Embryonic facial prominence (tissue), 1 donor: ENCODE measurements at regions not wholly inside any gene's neighbourhood (a gene's known extent, or its start where the extent isn't known, plus 50 kb on each side); places are given as distances from the start of the nearest gene placed in this dataset.

Experiments used
- DNase-seq: peaks from one replicate; pipeline ENCODE4 v3.0.0-alpha.2; 2016; ENCODE audit errors: extremely low spot score

DNA sequence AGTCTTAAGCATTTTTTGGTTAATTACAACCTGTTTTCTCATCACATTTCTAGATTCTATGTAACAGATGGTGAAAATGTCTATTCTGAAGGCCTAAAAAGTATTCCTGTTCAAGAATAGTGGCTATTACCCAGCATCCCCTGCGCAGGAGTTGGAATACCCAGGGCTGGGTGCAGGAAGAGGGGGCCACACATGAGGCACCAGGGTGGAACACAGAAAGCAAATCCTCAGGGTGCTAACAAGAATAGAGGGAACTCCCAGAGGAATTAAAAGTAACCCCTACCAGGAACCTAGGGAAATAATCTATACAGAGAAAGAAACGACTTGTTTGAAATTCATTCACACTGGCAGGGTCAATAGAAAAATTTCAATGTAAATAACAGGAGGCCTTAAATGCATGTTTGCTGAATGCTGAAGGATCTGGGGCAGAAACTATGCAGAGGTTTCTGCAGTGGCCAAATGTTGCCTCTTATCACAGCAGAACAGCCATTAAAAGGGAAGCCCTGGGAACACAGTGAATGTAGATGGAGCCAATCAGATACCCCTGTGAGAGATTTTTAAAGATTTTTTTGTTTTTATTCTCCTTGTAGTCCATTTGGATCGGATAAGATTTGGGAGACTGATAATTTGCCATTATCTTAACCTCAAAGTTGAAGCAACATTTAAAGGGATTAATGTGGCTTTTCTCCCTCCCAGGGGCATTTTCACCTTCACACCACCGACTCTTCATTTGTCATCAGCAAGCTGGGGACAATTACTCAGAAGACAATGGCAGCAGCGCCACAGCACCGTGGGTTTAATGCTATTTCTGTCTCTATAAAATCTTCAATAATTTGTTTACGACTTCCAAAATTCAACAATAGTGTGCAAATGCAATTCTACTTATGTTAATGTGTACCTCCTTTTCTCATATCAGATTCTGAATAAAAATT, 196.0 kb upstream of the PSMD7 start:
- no peak for DNase-seq

DNA sequence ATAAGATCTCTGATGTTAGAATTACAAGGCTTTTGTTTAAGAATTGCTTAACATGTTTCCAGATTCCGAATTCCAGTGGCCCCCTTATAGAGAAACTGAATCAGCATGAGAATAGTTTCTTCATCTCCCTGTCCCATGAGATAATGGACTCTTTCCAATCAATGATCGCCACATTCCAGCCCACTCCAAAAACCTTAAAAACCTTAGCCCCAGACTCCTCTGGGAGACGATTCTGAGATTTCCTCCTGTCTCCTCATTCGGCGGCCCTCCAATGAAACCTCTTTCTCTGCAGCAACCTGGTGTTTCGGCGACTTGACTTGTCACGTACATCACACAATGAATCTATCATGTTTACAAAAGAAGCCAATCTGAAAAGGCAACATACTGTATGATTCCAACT, 197.1 kb upstream of the PSMD7 start:
- DNase-seq: no peak

DNA sequence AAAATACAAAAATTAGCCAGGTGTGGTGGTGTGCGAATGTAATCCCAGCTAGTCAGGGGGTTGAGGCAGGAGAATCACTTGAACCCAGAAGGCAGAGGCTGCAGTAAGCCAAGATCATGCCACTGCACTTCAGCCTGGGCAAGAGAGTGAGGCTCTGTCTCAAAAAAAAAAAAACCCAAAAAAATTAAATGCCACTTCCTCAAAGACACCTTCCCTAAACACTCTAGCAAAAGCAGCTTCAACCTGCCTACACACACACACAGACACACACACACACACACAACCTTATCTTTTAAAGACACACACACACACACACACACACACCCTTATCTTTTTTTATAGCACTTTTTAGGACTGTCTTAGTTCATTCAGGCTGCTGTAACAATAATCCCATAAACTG, 201.7 kb upstream of the PSMD7 start:
- no peak for DNase-seq

DNA sequence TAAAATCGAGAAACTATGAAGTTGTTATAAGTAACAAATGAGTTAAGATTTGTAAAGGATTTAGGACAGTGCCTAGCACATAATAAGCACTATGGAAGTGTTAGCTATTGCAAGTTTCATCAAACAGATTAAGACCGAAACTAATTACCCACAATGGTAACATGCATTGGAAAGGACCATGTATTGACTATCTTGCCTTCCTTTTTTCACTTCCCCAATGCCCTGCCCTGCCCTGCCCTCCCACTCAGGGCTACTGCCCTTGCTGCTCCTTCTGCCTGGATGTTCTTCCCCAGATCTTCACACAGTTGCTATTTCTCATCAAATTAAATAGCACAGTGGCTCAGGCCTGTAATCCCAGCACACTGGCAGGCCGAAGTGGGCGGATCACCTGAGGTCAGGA, 202.1 kb upstream of the PSMD7 start:
- DNase-seq: no peak

- DNase-seq: no peak
Measured at GRCh38 chr16:74092336-74092735, 204.3 kb upstream of the PSMD7 start.

DNA sequence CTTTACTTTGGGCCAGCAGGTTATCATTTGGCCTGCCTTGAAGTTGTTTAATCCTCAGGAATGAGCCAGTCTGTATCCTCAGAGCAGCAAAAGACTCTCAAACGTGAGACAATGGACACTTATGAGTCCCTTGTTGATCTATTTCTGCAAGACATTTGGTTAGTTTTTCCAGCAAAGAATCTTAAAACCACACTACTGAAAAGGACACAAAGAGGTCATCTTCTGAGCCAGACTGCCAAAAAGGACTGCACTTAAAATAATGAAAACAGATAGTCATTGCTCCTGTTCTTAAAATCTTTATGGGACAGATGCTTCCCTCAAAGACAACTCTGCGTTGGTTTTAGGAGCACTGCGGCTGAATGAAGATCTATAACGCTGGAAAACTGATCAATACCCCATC, 205.7 kb upstream of the PSMD7 start:
- no peak for DNase-seq

- no peak for DNase-seq
Measured at GRCh38 chr16:74083541-74083940, 213.1 kb upstream of the PSMD7 start.

DNA sequence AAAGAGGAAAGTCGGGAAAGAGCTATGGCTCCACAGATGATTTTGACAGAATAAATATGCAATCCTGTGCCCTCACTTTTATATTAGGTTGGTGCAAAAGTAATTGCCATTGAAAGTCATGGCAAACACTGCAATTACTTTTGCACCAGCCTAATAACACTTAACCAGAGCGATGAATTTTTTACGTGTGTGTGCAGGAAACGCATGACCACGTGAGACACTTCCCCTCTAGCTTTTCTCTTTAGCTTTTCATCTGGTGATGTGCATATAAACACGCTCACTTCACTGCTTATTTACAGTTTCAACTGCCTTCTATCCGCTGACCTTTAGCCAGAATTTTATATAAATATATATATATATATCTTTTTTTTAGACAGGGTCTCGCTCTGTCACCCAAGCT, 216.3 kb upstream of the PSMD7 start:
- no peak for DNase-seq

DNA sequence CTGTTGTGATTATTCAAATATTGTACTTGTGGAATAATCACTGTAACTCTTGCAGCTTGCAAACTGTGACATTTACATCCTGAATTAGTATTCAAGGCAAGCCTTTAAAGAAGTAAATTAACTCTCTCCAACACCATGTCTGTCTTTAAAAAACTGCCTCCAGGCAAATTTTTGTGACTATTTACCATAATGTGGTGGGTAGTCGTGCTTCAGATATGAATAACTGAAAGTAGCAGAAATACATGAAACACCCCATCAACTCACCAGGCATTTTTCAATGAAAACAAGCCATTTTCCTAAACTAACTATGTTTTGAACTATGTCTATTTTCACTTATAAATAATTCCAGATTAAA, 217.4 kb upstream of the PSMD7 start:
- no peak for DNase-seq

GRCh38 chr16:74078511-74079231, 217.9 kb upstream of the PSMD7 start:
- no peak for DNase-seq

GRCh38 chr16:74076568-74076967, 220.0 kb upstream of the PSMD7 start:
- no peak for DNase-seq

- DNase-seq: no peak
Measured at GRCh38 chr16:74075393-74075792, 221.2 kb upstream of the PSMD7 start.

DNA sequence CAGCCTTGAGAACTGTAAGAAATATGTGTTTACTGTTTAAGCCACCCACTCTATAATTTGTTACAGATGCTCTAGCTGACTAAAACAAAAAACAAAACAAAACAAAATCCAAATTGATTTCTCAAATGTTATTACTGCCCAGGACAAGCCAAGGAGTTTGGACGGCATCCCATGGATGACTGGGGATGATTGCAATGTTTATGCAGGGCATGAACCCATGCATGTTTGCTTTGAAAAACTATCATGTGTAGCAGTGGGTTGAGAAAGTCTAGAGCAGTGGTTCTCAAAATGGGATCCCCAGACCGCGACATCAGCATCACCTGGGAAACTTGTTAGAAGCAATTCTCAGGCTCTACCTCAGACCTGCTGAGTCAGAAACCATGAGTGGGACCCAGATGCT, 223.2 kb upstream of the PSMD7 start:
- DNase-seq: no peak

DNA sequence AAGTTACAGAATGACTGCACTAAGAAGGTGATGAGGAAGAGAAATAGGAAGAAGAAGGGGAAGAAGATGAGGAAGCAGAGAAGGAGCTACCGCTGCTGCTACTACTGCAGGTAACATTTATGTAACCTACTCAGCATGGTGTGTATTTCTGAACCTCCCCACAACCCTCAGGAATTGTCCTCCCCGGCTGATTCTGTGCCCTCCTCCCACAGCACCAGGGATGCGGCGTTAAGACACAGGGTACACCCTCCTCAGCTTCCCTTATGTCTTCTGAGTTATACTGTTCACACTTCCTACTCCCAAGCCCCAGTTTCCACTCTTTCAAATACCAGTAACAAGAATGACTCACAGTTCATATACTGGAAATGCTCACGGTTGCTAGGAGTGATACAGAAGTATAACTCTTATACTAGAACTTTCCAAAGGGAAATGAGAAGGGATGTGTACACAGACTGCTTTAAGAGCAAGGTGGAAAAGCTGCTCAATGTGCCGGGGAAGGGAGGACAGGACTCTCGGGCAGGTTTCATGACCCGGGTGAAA, 224.5 kb upstream of the PSMD7 start:
- no peak for DNase-seq

- DNase-seq: no peak
Measured at GRCh38 chr16:74070237-74070636, 226.4 kb upstream of the PSMD7 start.

DNA sequence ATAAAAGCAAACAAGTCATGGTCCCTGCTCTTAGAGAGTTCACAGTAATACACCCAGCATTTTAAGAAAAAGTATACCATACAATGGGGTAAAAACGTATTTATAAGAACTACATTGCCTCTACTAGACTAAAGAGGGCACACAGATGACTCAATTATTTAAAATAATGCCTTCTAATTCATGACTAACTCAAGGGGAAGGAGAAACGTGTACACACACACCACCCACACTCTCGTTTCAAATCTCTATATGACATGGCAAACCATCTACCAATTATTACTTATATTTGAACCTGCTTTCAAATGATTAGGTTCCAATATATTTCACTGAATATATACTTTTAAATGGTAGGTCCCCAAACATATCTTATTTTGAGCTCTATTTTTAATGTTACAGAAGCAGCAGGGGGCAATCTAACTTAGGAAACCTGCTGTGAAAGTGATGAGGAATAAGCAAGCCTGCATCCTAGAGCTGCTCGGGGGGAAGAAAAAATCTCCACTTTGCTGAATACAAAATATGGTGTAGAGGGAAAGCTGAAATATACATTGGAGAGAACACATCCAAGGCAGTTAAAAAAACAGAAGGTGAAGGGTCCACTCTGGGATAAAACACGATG, 232.4 kb upstream of the PSMD7 start:
- no peak for DNase-seq

- no peak for DNase-seq
Measured at GRCh38 chr16:74053826-74054225, 242.8 kb upstream of the PSMD7 start.

- DNase-seq: no peak
Measured at GRCh38 chr16:74053312-74053711, 243.3 kb upstream of the PSMD7 start.

DNA sequence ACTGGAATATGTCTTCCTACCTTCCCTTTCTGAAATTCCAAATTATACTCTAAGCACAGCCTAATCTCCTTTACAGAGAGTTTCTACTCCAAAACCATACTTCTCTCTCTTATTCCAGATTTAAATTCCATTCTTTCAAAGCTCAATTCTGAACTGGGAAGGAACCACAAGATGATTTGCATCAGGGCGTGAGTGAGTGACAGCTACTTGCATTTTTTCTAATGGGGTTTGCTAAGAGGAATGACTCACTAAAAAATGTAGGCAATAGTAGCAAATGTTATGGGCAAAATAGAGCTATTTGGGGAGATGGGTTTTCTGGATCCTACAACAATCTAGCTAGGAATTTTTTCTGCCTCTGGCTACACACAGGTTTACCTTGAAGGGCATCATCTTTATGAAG, 244.6 kb upstream of the PSMD7 start:
- DNase-seq: no peak

- no peak for DNase-seq
Measured at GRCh38 chr16:74049027-74049426, 247.6 kb upstream of the PSMD7 start.

DNA sequence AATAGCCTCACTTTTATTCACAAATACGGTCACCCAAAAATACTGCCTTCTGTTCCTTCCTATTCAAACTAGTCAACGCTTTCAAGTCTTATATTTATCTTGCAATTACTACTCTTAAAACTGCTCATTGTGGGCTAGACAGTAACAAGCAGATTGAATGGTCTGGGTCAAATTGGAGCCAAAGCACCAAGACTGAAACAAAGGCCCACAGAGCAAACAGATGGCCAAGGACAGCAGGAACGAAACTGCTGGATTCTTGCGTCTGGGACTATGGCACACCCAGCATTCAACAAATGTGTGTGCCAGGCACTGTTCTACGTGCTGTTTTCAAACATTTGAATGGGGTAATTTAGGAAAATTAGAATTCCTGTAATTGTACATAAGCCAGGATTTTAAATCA, 250.1 kb upstream of the PSMD7 start:
- DNase-seq: no peak

GRCh38 chr16:74045513-74045912, 251.1 kb upstream of the PSMD7 start:
- no peak for DNase-seq

- DNase-seq: no peak
Measured at GRCh38 chr16:74035816-74036215, 260.8 kb upstream of the PSMD7 start.
